PC-3 (cell line): ENCODE measurements at regions not wholly inside any gene's neighbourhood (a gene's known extent, or its start where the extent isn't known, plus 50 kb on each side); places are given as distances from the start of the nearest gene placed in this dataset.
A peak's percentile ranks its signal among the peaks of the same experiment; 100 is the strongest.
"Not testable (repeated sequence)": the region's sequence is repeated elsewhere in the genome, so short reads cannot be mapped to it uniquely, and the experiment has no call there.

Source experiments
- ATAC-seq: fragments of 200-7000 bp; cut with Tn5 transposase; 2 replicates; pipeline ENCODE4 v1.9.1; 2020; ENCODE audit warnings: mild to moderate bottlenecking, moderate library complexity
- BruUV-seq: library from RNA; stranded (reverse); fragments of 400-500 nt; replicated peaks from 2 replicates; lab custom pipeline; 2021; lab: Mats Ljungman, UMichigan
- CTCF ChIA-PET: fragments of 300-600 bp; sonication (Branson Sonifier 250); formaldehyde crosslinking; loops from one replicate; lab custom pipeline; 2022; ENCODE audit warnings: antibody characterized with exemption; lab: Charles Lee
- POLR2A ChIA-PET: fragments of 300-600 bp; sonication (Branson Sonifier 250); formaldehyde crosslinking; loops from one replicate; lab custom pipeline; 2022; ENCODE audit warnings: antibody characterized with exemption; ENCODE audit not compliant: unreplicated experiment; lab: Charles Lee
- DNase-seq: peaks from one replicate; pipeline ENCODE4 v3.0.0-alpha.2; 2015
- H2AFZ ChIP-seq: fragments of 300-600 bp; sonication (generic); 2 replicates; pipeline ENCODE4 v1.6.0; 2016; ENCODE audit warnings: antibody characterized with exemption, low read length
- H3F3A ChIP-seq: fragments of 300-600 bp; sonication (generic); one replicate; pipeline ENCODE4 v1.6.0; 2017; ENCODE audit warnings: antibody characterized with exemption, low read length, control low read depth, mild to moderate bottlenecking; ENCODE audit not compliant: unreplicated experiment
- H3K27ac ChIP-seq: fragments of 300-600 bp; sonication (generic); 2 replicates; pipeline ENCODE4 v1.5.1; 2016; ENCODE audit warnings: mild to moderate bottlenecking, low read length
- H3K27me3 ChIP-seq: fragments of 300-600 bp; sonication (generic); 2 replicates; pipeline ENCODE4 v1.6.1; 2016; ENCODE audit warnings: low read length, mixed read lengths
- H3K36me3 ChIP-seq: fragments of 300-600 bp; sonication (generic); 2 replicates; pipeline ENCODE4 v1.6.1; 2016; ENCODE audit warnings: low read depth, mixed run types, low read length, mixed read lengths
- H3K4me1 ChIP-seq: fragments of 300-600 bp; sonication (generic); 2 replicates; pipeline ENCODE4 v1.5.1; 2016; ENCODE audit warnings: low read length; ENCODE audit not compliant: insufficient read depth
- H3K4me2 ChIP-seq: fragments of 300-600 bp; sonication (generic); 2 replicates; pipeline ENCODE4 v1.6.0; 2016; ENCODE audit warnings: low read length
- H3K4me3 ChIP-seq: fragments of 300-600 bp; sonication (generic); 2 replicates; pipeline ENCODE4 v1.5.1; 2016; ENCODE audit warnings: mild to moderate bottlenecking, low read length, mixed read lengths
- H3K79me2 ChIP-seq: fragments of 300-600 bp; sonication (generic); 2 replicates; pipeline ENCODE4 v1.6.1; 2017; ENCODE audit warnings: low read length, mixed read lengths
- H3K9ac ChIP-seq: fragments of 300-600 bp; sonication (generic); 2 replicates; pipeline ENCODE4 v1.6.0; 2016; ENCODE audit warnings: mild to moderate bottlenecking, low read length
- H3K9me2 ChIP-seq: fragments of 300-600 bp; sonication (generic); replicated peaks from 2 replicates; pipeline ENCODE4 v1.6.1; 2016; ENCODE audit warnings: mixed run types, low read length, mixed read lengths
- H3K9me3 ChIP-seq: fragments of 300-600 bp; sonication (generic); 2 replicates; pipeline ENCODE4 v1.6.1; 2016; ENCODE audit warnings: low read length, mixed read lengths
- H4K20me1 ChIP-seq: fragments of 300-600 bp; sonication (generic); 2 replicates; pipeline ENCODE4 v1.6.1; 2016; ENCODE audit warnings: low read length, mixed read lengths
- EZH2 ChIP-seq: fragments of 300-600 bp; sonication (generic); IDR thresholded peaks from one replicate; pipeline ENCODE4 v1.6.1; 2017; ENCODE audit warnings: antibody characterized with exemption, mild to moderate bottlenecking, low read length; ENCODE audit not compliant: unreplicated experiment
- EZH2phosphoT487 ChIP-seq: fragments of 300-600 bp; sonication (generic); IDR thresholded peaks from 2 replicates; pipeline ENCODE4 v1.6.1; 2018; ENCODE audit warnings: mild to moderate bottlenecking, antibody characterized with exemption, low read length, borderline replicate concordance
- intact Hi-C: fragments of 100-400 bp; cut with micrococcal nuclease; formaldehyde crosslinking; loops from 2 replicates; pipeline ENCODE4 v1.9.0; 2023
- TF ChIP-seq, protein P1 (sequence below): fragments of 300-600 bp; sonication (generic); conservative IDR thresholded peaks from 2 replicates; pipeline ENCODE4 v1.5.1; 2017; ENCODE audit warnings: antibody characterized with exemption, low read depth, mild to moderate bottlenecking, low read length

- no peaks in the 10 kb centered on the region for H3K9me2 ChIP-seq
- CTCF ChIA-PET, result no interaction called here
- H3K4me2 ChIP-seq, result peak overlapping the region; percentile 11; the same call in 1 of the 2 replicates
- no peak overlapping the region for H3K4me3 ChIP-seq
- H4K20me1 ChIP-seq, result no peaks in the 10 kb centered on the region
- ATAC-seq (no peak), DNase-seq (peak; percentile 68)
- TF ChIP-seq, protein P1, sequence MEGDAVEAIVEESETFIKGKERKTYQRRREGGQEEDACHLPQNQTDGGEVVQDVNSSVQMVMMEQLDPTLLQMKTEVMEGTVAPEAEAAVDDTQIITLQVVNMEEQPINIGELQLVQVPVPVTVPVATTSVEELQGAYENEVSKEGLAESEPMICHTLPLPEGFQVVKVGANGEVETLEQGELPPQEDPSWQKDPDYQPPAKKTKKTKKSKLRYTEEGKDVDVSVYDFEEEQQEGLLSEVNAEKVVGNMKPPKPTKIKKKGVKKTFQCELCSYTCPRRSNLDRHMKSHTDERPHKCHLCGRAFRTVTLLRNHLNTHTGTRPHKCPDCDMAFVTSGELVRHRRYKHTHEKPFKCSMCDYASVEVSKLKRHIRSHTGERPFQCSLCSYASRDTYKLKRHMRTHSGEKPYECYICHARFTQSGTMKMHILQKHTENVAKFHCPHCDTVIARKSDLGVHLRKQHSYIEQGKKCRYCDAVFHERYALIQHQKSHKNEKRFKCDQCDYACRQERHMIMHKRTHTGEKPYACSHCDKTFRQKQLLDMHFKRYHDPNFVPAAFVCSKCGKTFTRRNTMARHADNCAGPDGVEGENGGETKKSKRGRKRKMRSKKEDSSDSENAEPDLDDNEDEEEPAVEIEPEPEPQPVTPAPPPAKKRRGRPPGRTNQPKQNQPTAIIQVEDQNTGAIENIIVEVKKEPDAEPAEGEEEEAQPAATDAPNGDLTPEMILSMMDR, result no peak
- TF ChIP-seq EZH2, result no peak
- no peak for TF ChIP-seq EZH2phosphoT487
- H3K79me2 ChIP-seq, result no peaks in the 10 kb centered on the region
- H3K9me3 ChIP-seq, result no peaks in the 10 kb centered on the region
- peaks cover 21% of the 10 kb centered on the region for H3K4me1 ChIP-seq
- no peaks in the 10 kb centered on the region for H3K36me3 ChIP-seq
- H3K27ac ChIP-seq, result peak overlapping the region; percentile 63
- POLR2A ChIA-PET, result no interaction called here
- H3F3A ChIP-seq, result no peaks in the 10 kb centered on the region
- intact Hi-C loops, result no loop called here
- BruUV-seq, result no TSS peak
- H2AFZ ChIP-seq, result no peak overlapping the region
- H3K9ac ChIP-seq, result no peak overlapping the region
- H3K27me3 ChIP-seq, result no peaks in the 10 kb centered on the region
These were observed 176.7 kb downstream of the NPFFR2 start for GRCh38 chr4:72208421-72209075.

- Histone ChIP-seq H3K27me3 (no peaks in the 10 kb centered on the region), H3F3A (no peaks in the 10 kb centered on the region), H3K27ac (peak overlapping the region; percentile 63), H3K79me2 (no peaks in the 10 kb centered on the region), H3K4me3 (no peak overlapping the region), H3K9me2 (no peaks in the 10 kb centered on the region), H3K4me2 (peak overlapping the region; percentile 21), H3K4me1 (peaks cover 21% of the 10 kb centered on the region), H3K9me3 (no peaks in the 10 kb centered on the region), H4K20me1 (no peaks in the 10 kb centered on the region), H3K9ac (no peak overlapping the region), H3K36me3 (no peaks in the 10 kb centered on the region), H2AFZ (no peak overlapping the region)
- BruUV-seq, result no TSS peak
- DNase-seq (peak; percentile 87), ATAC-seq (peak; percentile 78)
- no peak for TF ChIP-seq EZH2
- TF ChIP-seq, protein P1, result no peak
- TF ChIP-seq EZH2phosphoT487, result no peak
- ChIA-PET CTCF (no interaction called here), POLR2A (interaction anchor here (0.6 kb wide), 1 partner anchor 10 kb away, joined by 3 read pairs; no protein-coding TSS in a partner anchor)
- intact Hi-C loops, result no loop called here
These were observed 177.8 kb downstream of the NPFFR2 start for GRCh38 chr4:72209600-72209999.

DNA sequence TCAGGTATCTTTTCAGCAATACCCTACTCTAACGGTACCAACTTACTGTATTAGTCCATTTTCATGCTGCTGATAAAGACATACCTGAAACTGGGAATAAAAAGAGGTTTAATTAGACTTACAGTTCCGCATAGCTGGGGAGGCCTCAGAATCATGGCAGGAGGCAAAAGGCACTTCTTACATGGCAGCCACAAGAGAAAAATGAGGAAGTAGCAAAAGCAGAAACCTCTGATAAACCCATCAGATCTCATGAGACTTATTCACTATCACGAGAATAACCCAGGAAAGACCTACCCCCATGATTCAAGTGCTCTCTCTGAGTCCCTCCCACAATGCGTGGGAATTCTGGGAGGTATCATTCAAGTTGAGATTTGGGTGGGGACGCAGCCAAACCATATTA lies 182.0 kb downstream of the NPFFR2 start:
- H3K9me2 ChIP-seq, H3K4me3 ChIP-seq, H3K4me2 ChIP-seq, POLR2A ChIA-PET, H3K27me3 ChIP-seq, intact Hi-C loops, H2AFZ ChIP-seq, H3K27ac ChIP-seq, H4K20me1 ChIP-seq, H3F3A ChIP-seq, BruUV-seq, H3K36me3 ChIP-seq, H3K9ac ChIP-seq, DNase-seq, H3K9me3 ChIP-seq, ATAC-seq, H3K79me2 ChIP-seq, CTCF ChIA-PET: not testable (repeated sequence)
- peaks cover 18% of the 10 kb centered on the region for H3K4me1 ChIP-seq
